ENCODE measurements at regions not wholly inside any gene's neighbourhood (a gene's known extent, or its start where the extent isn't known, plus 50 kb on each side); places are given as distances from the start of the nearest gene placed in this dataset.

DNA sequence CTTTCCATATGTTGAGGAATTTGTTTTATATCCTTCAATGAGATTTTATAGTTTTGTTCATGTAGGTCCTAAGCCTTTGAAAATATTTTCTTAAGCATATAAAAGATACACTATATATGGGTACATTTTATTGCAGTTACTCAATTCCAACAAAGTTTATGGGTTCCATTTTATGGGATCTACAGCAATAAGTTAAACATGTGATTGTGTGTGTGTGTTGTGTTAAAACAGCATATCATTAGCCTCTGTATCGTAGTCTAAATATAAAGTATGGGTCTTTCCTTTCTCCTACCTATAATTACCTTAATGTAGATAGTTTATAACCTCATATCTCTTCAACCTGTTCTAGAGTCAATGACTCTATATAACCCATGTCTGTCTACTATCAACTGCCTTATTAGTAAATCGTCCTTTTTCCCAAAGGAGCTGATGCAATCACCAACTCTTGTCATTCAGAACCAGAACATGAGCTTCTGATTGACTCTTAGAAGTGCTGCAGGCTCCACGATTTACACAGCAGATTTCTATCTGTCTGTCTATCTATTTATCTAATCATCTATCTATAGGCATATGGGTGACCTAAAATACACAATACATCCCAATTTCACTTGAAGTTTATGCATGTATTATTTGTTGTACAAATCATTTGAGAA, 512.6 kb upstream of the CBLB start:
- TF ChIP-seq CTCF (conservative IDR thresholded peaks at IDR 0.05 in 1 of 2, IDR thresholded peaks at IDR 0.05 in 1 of 2; ENCODE audit: extremely low read depth in 1 of 2, insufficient read depth in 1 of 2, low read depth in 1 of 2, low read length in 2 of 2) = no peak
- no peak for TF ChIP-seq EZH2 (IDR thresholded peaks at IDR 0.05; ENCODE audit: borderline replicate concordance, low read length)

Data from mammary epithelial cell (primary cell).